ENCODE measurements at regions not wholly inside any gene's neighbourhood (a gene's known extent, or its start where the extent isn't known, plus 50 kb on each side); places are given as distances from the start of the nearest gene placed in this dataset.

GRCh38 chr7:121587435-121587834 lies 191.3 kb upstream of the FAM3C start:
- no peak for DNase-seq
- in situ Hi-C loops (cut with HindIII; ENCODE audit: low pct_ligation_motif_present, low pct_unique_long_range_greater_than_20kb, low sequenced_read_pairs): no loop called here

GRCh38 chr7:121582258-121582657 lies 186.2 kb upstream of the FAM3C start:
- in situ Hi-C loops (cut with HindIII; ENCODE audit: low pct_ligation_motif_present, low pct_unique_long_range_greater_than_20kb, low sequenced_read_pairs): no loop called here
- no peak for DNase-seq

- in situ Hi-C loops (cut with HindIII; ENCODE audit: low pct_ligation_motif_present, low pct_unique_long_range_greater_than_20kb, low sequenced_read_pairs): no loop called here
- DNase-seq: no peak
Observed at GRCh38 chr7:121579639-121580038, 183.5 kb upstream of the FAM3C start.

- in situ Hi-C loops (cut with HindIII; ENCODE audit: low pct_ligation_motif_present, low pct_unique_long_range_greater_than_20kb, low sequenced_read_pairs): no loop called here
- DNase-seq: no peak
Observed at GRCh38 chr7:121578669-121579068, 182.6 kb upstream of the FAM3C start.

- no peak for DNase-seq
- in situ Hi-C loops (cut with HindIII; ENCODE audit: low pct_ligation_motif_present, low pct_unique_long_range_greater_than_20kb, low sequenced_read_pairs): no loop called here
Observed at GRCh38 chr7:121576148-121576917, 180.2 kb upstream of the FAM3C start.

GRCh38 chr7:121575194-121575765 lies 179.2 kb upstream of the FAM3C start:
- in situ Hi-C loops (cut with HindIII; ENCODE audit: low pct_ligation_motif_present, low pct_unique_long_range_greater_than_20kb, low sequenced_read_pairs): no loop called here
- DNase-seq: no peak

DNA sequence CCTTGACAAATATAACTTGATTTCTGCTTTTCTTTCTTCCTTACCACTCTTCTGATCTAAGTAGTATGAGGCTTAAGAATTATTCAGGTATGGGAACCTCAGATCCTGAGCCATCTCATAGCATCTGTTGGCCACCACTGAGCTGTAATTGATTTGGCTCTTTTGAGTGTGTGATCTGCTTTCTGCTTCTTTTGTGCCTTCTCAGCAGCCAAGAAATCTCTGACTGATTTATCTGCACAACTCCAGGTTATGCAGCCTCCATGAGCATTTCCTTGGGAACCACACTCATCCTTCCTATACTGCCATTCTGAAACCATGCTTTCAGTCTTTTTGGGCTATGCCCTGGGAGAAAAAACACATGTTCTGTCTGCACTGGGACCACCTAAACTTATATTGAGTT lies 178.0 kb upstream of the FAM3C start:
- DNase-seq: no peak
- in situ Hi-C loops (cut with HindIII; ENCODE audit: low pct_ligation_motif_present, low pct_unique_long_range_greater_than_20kb, low sequenced_read_pairs): no loop called here

GRCh38 chr7:121572615-121573014 lies 176.5 kb upstream of the FAM3C start:
- no peak for DNase-seq
- in situ Hi-C loops (cut with HindIII; ENCODE audit: low pct_ligation_motif_present, low pct_unique_long_range_greater_than_20kb, low sequenced_read_pairs): no loop called here

DNA sequence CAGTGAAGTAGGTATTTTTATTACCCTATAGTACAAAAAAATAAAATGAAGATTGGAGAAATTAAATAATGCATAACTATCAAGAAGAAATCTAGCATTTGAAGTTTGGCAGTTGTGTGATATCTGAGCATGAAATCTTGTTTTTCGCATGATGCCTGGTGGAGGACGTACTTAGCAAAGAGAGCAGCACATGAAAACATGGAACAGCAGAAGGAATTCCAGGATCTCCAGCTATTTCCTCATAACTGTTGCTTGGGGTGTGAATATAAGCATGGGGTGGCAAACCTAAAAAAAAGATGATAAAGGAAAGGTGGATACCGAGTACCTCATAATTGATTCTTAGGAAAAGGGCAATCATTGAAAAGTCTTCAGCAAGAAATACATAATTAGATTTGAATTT lies 174.3 kb upstream of the FAM3C start:
- in situ Hi-C loops (cut with HindIII; ENCODE audit: low pct_ligation_motif_present, low pct_unique_long_range_greater_than_20kb, low sequenced_read_pairs): no loop called here
- no peak for DNase-seq

- peak; percentile 68 for DNase-seq
- in situ Hi-C loops (cut with HindIII; ENCODE audit: low pct_ligation_motif_present, low pct_unique_long_range_greater_than_20kb, low sequenced_read_pairs): no loop called here
Observed at GRCh38 chr7:121563177-121563576, 167.1 kb upstream of the FAM3C start.

- peak; percentile 92 for DNase-seq
- in situ Hi-C loops (cut with HindIII; ENCODE audit: low pct_ligation_motif_present, low pct_unique_long_range_greater_than_20kb, low sequenced_read_pairs): no loop called here
Observed at GRCh38 chr7:121562259-121562658, 166.2 kb upstream of the FAM3C start.

GRCh38 chr7:121561717-121562116 lies 165.6 kb upstream of the FAM3C start:
- in situ Hi-C loops (cut with HindIII; ENCODE audit: low pct_ligation_motif_present, low pct_unique_long_range_greater_than_20kb, low sequenced_read_pairs): no loop called here
- DNase-seq: peak; percentile 21

- no peak for DNase-seq
- in situ Hi-C loops (cut with HindIII; ENCODE audit: low pct_ligation_motif_present, low pct_unique_long_range_greater_than_20kb, low sequenced_read_pairs): no loop called here
Observed at GRCh38 chr7:121560267-121560990, 164.3 kb upstream of the FAM3C start.

GRCh38 chr7:121558288-121558687 lies 162.2 kb upstream of the FAM3C start:
- DNase-seq: no peak
- in situ Hi-C loops (cut with HindIII; ENCODE audit: low pct_ligation_motif_present, low pct_unique_long_range_greater_than_20kb, low sequenced_read_pairs): no loop called here

DNA sequence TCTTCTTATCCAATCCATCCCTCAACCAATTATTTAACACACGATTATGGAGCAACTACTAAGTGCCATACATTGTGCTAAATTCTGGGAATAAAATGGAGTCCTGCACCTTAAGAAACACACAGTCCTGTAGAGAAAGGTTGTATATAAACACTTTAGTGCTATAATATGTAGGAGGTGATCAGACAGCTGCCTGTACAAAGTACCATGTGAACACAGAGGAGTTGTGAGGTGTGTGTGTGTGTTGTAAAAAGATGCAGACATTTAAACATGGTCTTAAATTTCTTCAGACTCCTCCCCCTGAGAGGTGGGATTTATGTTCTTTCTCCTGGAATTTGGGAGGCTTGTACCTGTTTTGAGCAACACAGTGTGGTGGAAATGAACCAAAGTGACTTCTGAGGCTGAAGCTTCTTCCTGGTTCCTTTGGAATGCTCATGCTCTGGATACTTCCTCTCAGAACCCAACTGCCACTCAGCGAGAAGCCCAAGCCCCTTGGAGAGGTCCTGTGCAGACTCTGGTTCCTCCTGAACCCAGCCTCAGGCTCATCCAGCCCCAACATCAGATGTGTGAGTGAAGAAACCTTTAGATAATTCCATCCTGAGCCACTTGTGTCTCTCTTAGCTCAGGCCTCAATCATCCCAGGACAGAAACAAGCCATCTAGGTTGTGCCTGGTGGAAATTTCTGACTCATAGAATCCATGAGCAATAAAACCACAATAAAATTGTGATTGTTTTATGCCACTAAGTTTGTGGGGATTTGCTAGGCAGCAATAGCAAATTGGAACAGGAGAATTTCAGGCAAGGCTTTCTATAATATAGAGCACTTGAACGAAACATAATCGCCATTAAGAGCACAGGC lies 161.2 kb upstream of the FAM3C start:
- in situ Hi-C loops (cut with HindIII; ENCODE audit: low pct_ligation_motif_present, low pct_unique_long_range_greater_than_20kb, low sequenced_read_pairs): no loop called here

DNA sequence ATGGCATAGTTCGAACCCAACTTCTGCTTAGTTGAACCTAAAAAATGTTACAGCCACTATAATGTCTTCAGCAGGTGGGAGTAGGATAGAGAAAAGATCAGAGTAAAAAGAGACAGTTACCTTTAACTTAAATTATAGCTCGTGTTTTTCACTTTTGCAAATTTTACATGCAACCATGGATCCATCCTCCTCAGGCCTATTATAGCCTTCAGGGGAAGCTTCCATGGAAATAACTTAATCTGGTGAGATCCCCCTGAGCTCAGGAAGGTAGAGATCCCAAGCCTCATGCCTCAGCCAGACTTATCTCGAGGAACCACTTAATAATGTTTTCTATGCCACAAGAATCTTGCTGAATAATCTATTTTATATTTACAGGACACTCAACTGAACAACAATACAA lies 159.4 kb upstream of the FAM3C start:
- in situ Hi-C loops (cut with HindIII; ENCODE audit: low pct_ligation_motif_present, low pct_unique_long_range_greater_than_20kb, low sequenced_read_pairs): no loop called here
- no peak for DNase-seq

More for the DNA sequence above, 161.2 kb upstream of the FAM3C start:
- DNase-seq: no peak

DNA sequence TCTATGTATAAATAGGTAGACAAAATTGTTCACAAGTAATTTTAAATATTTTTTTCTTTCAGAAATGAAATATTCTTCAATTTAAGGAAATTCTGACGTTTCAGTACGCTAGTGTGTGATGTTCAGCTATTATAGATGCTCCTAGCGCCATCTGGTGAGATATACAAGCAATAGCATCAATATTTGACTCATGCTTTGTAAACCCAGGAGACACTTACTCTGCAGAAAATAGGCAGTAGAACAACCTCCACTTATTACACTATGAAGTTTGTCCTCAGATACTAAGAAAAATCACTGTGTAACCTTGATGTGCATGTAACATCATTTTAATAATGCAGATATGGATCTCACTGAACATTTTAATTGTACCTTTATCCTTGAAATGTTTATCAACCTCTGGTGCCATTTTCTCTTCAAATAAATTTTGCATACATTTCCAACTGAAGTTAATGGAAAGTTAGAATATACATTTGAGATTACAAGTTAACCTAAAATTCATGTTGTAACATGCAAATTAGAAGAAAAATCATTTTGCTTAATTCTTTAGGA lies 151.5 kb upstream of the FAM3C start:
- DNase-seq: peak; percentile 84

More for the DNA sequence above, 151.5 kb upstream of the FAM3C start:
- in situ Hi-C loops (cut with HindIII; ENCODE audit: low pct_ligation_motif_present, low pct_unique_long_range_greater_than_20kb, low sequenced_read_pairs): loop anchor here (25.0 kb wide), 1 partner anchor 185 kb away; no protein-coding TSS in a partner anchor

Data from ACHN (cell line).